ENCODE measurements at regions not wholly inside any gene's neighbourhood (a gene's known extent, or its start where the extent isn't known, plus 50 kb on each side); places are given as distances from the start of the nearest gene placed in this dataset.

DNA sequence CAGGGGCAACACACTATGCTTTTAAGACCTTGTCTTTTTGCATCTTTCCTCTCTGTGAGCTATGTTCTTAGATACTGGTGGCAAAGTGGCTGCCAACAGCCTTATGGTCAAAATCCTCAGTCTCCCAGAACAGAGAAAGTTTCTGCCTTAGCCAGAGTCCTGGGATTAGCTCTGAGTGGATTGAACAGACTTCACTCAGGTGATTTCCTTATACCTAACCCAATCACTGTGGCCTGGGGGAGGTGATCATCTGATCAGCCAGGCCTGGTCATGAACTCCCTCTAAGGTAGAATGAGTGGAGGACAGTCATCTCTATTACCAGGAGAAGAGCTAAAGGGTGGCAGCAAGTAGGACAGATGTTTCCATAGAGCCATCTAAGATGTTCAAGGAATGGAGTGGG lies 218.5 kb upstream of the E2F8 start (continued):
- TF ChIP-seq, protein P1, sequence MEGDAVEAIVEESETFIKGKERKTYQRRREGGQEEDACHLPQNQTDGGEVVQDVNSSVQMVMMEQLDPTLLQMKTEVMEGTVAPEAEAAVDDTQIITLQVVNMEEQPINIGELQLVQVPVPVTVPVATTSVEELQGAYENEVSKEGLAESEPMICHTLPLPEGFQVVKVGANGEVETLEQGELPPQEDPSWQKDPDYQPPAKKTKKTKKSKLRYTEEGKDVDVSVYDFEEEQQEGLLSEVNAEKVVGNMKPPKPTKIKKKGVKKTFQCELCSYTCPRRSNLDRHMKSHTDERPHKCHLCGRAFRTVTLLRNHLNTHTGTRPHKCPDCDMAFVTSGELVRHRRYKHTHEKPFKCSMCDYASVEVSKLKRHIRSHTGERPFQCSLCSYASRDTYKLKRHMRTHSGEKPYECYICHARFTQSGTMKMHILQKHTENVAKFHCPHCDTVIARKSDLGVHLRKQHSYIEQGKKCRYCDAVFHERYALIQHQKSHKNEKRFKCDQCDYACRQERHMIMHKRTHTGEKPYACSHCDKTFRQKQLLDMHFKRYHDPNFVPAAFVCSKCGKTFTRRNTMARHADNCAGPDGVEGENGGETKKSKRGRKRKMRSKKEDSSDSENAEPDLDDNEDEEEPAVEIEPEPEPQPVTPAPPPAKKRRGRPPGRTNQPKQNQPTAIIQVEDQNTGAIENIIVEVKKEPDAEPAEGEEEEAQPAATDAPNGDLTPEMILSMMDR (IDR thresholded peaks at IDR 0.05; ENCODE audit: control extremely low read depth in 1 of 3, insufficient read depth in 1 of 3, low read depth in 1 of 3, low read length in 3 of 3), result no peak
- no peak for TF ChIP-seq EZH2 (IDR thresholded peaks at IDR 0.05; ENCODE audit: low read depth, low read length, severe bottlenecking)
